ENCODE measurements at regions not wholly inside any gene's neighbourhood (a gene's known extent, or its start where the extent isn't known, plus 50 kb on each side); places are given as distances from the start of the nearest gene placed in this dataset.

GRCh38 chr9:515665-516064 lies 301.0 kb downstream of the DOCK8 start:
- DNase-seq (ENCODE audit: low spot score), result no peak
- intact Hi-C loops (cut with DNase I), result no loop called here
- ATAC-seq, result no peak

- ATAC-seq (no peak), DNase-seq (ENCODE audit: low spot score) (no peak)
- intact Hi-C loops (cut with DNase I), result no loop called here
These were observed 303.3 kb downstream of the DOCK8 start for GRCh38 chr9:517993-518392.

DNA sequence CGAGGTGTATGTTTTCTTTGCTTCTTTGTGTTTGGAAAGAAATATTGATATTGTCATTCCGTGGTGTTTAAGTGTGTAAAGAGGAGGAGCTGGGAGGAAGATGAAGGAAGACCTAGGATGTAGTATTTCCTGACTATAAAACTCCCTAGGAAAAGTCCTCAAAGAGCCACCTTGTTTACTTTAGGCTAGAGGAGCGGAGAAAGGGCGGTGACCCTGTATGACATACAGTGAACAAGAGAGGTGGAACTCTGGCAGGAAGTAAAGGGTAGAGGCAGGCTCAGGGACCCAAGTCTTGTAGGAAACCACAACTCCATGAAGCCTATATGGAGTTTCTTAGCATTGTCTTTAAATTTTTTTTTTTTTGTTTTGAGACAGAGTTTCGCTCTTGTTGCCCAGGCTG lies 303.9 kb downstream of the DOCK8 start:
- DNase-seq (ENCODE audit: low spot score) (no peak), ATAC-seq (no peak)
- intact Hi-C loops (cut with DNase I), result no loop called here

- ATAC-seq, result no peak
- DNase-seq (ENCODE audit: low spot score), result no peak
- intact Hi-C loops (cut with DNase I), result no loop called here
These were observed 304.9 kb downstream of the DOCK8 start for GRCh38 chr9:519579-519978.

DNA sequence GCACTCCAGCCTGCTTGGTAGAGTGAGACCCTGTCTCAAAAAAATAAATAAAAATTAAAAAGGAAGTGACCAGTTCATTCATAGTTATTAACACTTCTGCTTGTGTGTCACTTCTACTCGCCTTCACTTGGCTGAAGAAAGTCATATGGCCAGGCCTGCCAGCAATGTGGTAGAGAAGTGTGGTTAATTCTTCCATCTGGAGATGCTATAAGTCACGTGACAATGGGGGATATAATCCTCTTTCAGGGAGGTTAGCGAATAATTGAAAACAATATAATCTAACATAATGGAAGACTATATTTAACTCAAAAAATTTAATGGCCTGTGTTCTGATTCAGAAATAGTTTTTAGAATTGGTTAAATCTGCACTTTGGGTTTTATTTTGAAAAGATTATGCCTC lies 305.6 kb downstream of the DOCK8 start:
- no peak for DNase-seq (ENCODE audit: low spot score)
- ATAC-seq, result no peak
- intact Hi-C loops (cut with DNase I), result no loop called here

DNA sequence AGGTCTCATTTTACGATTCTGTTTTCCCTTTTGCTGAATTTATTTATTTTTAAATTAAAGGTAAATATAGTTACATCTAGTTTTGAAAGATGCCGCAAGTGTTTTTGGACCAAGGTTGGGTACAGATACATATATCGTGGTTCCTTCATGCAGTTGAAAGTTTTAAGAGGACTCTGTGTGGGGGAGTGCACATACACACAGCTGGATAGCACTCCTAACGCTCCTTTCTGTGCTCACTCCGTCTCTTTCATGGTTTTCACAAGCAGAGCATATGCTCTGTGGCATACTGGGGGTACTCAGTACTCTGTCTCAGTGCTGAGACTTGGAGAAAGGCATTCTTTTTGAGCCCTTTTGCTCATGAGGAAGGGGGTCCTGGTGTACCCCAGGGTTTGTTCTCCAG lies 307.5 kb downstream of the DOCK8 start:
- intact Hi-C loops (cut with DNase I), result no loop called here
- DNase-seq (ENCODE audit: low spot score) (no peak), ATAC-seq (no peak)

DNA sequence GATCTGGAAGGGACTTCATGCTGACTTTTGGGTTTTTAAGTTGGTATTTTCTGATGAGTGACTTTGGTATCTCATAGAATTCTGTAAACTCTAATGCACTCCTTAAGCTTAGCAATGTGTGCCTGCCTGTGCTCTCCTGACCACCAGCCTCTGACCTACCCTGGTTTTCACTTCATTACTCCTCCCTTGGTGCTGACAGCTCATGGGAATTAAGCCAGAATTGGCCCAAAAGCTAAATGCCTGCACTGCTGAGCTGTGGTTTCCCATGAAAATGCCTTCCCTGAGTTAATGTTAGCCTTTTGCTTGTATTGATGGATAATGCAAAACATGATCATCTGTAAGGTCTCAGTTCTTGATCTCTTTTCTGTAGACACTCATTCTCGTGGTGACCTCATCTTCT lies 308.0 kb downstream of the DOCK8 start:
- peak; percentile 81 for ATAC-seq
- no peak for DNase-seq (ENCODE audit: low spot score)

DNA sequence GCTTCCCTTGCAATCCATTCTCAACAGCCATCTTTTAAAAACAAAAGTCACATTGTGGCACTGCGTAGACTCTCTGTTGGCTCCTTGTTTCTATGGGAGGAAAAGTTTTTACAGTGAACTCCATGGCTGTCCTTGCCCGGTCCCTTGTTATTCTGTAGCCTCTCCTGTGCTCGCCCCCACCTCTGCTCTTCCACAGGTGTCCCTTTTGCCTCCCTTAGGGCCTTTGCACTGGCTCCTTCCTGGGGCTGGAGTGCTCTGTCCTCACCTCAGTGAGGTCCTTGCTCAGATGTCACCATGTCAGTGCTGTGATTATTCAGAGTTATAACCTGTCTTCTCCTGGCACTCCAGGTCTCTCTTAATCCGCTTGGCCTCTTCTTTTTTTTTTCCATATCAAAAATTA lies 308.8 kb downstream of the DOCK8 start:
- intact Hi-C loops (cut with DNase I), result no loop called here
- ATAC-seq, result no peak
- DNase-seq (ENCODE audit: low spot score), result no peak

More for the DNA sequence above, 308.0 kb downstream of the DOCK8 start:
- intact Hi-C loops (cut with DNase I), result no loop called here

- no peak for DNase-seq (ENCODE audit: low spot score)
- peak; percentile 41 for ATAC-seq
- intact Hi-C loops (cut with DNase I), result no loop called here
These were observed 309.3 kb downstream of the DOCK8 start for GRCh38 chr9:524008-524407.

- intact Hi-C loops (cut with DNase I), result no loop called here
- no peak for ATAC-seq
- DNase-seq (ENCODE audit: low spot score), result no peak
These were observed 312.4 kb downstream of the DOCK8 start for GRCh38 chr9:526904-527591.

DNA sequence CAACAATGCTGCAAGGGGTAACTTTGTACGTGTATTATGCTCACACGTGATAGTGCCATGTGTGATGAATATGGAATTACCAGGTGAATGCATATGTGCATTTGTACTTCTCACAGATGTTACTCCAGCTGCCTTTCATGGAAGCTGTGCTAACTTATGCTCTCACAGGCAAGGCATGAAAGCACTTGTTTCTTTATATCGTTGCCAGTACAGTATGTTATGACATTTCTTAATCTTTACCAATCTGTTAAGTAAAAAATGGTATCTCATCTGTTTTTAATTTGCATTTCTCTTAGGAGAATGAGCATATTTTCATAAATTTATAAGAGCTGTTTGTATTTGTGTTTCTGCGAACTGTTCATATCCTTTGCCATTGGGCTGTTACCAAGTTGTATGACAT lies 311.8 kb upstream of the DMRT1 start:
- no peak for DNase-seq (ENCODE audit: low spot score)
- ATAC-seq, result no peak
- intact Hi-C loops (cut with DNase I), result no loop called here

DNA sequence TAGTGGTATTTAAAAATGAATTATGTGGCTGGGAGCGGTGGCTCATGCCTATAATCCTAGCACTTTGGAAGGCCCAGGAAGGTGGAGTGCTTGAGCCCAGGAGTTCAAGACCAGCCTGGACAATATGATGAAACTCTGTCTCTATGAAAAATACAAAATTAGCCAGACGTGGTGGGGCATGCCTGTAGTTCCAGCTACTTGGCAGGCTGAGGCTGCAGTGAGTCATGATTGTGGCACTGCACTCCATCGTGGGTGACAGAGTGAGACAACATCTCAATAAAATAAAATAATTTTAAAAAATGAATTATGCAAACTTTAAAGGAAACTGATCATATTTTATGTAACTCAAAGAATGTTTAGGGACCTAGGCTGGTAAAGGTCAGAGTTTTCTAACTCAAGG lies 310.8 kb upstream of the DMRT1 start:
- intact Hi-C loops (cut with DNase I), result no loop called here
- DNase-seq (ENCODE audit: low spot score), result no peak
- ATAC-seq, result no peak

DNA sequence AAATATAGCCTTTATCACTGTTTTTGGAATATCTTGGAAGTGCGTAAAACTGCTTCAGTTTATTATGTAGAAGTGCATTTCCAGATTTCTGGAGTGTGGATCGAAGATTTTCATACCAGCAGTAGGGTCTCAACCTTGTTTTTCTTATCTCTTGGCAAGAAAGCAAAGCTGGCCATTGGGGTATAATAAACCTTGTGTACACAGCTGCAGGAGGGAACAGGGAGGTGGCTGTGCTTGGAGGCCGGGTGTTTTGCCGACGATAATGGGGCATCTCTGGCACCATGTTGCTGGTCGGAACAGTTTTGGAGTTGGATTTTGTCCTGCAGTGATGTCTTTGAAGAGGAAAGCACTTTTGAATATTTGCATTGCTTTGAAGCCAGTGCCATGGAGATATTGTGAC lies 308.8 kb upstream of the DMRT1 start:
- peak; percentile 68 for ATAC-seq
- intact Hi-C loops (cut with DNase I), result no loop called here
- no peak for DNase-seq (ENCODE audit: low spot score)

GRCh38 chr9:534886-535285 lies 306.6 kb upstream of the DMRT1 start:
- intact Hi-C loops (cut with DNase I), result no loop called here
- DNase-seq (ENCODE audit: low spot score), result peak; percentile 66
- peak; percentile 77 for ATAC-seq

- ATAC-seq (no peak), DNase-seq (ENCODE audit: low spot score) (no peak)
- intact Hi-C loops (cut with DNase I), result no loop called here
These were observed 306.1 kb upstream of the DMRT1 start for GRCh38 chr9:535356-535755.

- ATAC-seq, result no peak
- intact Hi-C loops (cut with DNase I), result no loop called here
These were observed 304.6 kb upstream of the DMRT1 start for GRCh38 chr9:536597-537511.

GRCh38 chr9:543478-543877 lies 298.0 kb upstream of the DMRT1 start:
- intact Hi-C loops (cut with DNase I), result no loop called here
- DNase-seq (ENCODE audit: low spot score) (no peak), ATAC-seq (no peak)

More at GRCh38 chr9:536597-537511, 304.6 kb upstream of the DMRT1 start:
- no peak for DNase-seq (ENCODE audit: low spot score)

DNA sequence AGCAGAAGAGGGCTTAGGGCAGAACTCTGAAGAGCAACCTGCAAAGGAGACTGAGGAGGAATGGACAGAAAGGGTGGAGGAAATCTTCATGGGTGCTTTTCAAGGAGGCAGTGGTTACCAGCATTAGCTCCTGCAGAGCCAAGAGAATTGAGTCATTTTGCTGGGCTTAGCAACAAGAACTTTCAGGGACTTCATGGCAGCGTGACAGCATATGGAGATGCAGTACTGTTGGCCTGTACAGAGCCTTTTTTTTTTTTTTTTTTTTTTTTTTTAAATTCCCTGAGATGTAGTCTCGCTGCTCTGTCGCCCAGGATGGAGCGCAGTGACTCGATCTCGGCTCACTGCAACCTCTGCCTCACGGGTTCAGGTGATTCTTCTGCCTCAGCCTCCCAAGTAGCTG lies 296.0 kb upstream of the DMRT1 start:
- intact Hi-C loops (cut with DNase I), result no loop called here
- no peak for DNase-seq (ENCODE audit: low spot score)
- peak; percentile 54 for ATAC-seq

DNA sequence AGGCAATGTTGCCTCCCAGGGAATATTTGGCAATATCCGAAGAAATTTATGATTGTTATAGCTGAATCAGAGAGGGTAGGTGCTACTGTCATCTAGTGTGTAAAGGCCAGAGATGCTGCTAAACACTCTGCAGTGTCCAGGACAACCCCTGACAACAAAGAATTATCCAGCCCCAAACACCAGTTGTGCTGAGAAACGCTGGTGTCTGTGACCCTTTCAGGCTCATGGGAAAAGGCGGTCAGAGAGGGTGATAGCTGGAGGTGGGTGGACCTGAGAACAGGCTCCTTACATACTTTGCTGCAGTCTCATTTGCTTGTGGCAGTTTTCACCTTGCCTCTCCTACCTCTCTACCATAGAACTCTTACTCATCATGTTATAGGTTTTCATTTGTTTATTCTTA lies 295.3 kb upstream of the DMRT1 start:
- DNase-seq (ENCODE audit: low spot score), result no peak
- peak; percentile 57 for ATAC-seq
- intact Hi-C loops (cut with DNase I), result no loop called here

- no peak for DNase-seq (ENCODE audit: low spot score)
- intact Hi-C loops (cut with DNase I), result no loop called here
- ATAC-seq, result peak; percentile 86
These were observed 294.7 kb upstream of the DMRT1 start for GRCh38 chr9:546797-547223.
